ENCODE measurements at regions not wholly inside any gene's neighbourhood (a gene's known extent, or its start where the extent isn't known, plus 50 kb on each side); places are given as distances from the start of the nearest gene placed in this dataset.

DNA sequence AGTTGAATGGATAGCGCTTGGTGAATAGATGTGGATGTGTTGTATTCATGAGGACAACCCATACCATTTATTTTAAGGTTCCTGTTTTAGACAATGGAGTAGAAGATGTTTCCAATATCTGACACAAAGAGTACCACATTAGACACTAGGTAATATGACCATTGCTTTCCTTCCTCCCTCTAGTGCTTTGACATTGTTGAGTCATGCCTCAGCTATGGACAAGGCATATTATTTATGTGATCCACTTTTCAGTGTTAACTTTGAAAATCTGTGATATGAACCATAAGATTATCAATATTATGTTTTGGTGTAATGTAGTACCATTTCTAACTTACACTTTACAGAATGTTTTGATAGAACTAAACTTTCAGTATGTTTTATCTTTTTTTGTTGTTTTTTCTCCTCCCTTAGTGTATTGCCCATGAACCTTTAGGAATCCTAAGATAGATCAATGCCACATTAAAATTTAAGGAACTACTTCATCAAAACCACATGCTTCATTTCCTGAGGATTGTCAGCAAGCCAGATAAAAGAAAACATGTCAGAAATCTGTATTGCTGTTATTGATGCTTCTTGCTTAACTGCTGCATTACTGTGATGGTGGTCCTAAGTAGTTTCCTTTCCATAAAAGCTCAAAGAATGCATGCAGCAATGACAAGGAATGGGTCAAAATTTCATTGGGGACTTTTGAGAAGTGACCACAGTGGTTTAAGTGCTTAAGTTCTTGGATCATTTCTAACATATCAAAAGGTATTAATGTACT, 105.0 kb downstream of the PCDH7 start:
- TF ChIP-seq TCF12 (IDR thresholded peaks at IDR 0.05; ENCODE audit: low read depth) (no peak), CREB1 (IDR thresholded peaks at IDR 0.05; ENCODE audit: low read depth) (no peak), EP300 (IDR thresholded peaks at IDR 0.05; ENCODE audit: borderline replicate concordance) (no peak), TAF1 (IDR thresholded peaks at IDR 0.05; ENCODE audit: low read depth) (no peak), NFIC (IDR thresholded peaks at IDR 0.05) (no peak)

GRCh38 chr4:30828264-30828926, 108.2 kb downstream of the PCDH7 start:
- TF ChIP-seq MAX (IDR thresholded peaks at IDR 0.05) (peak; percentile 13; the same call in 1 of the 2 replicates), CEBPB (IDR thresholded peaks at IDR 0.05) (no peak), FOXM1 (IDR thresholded peaks at IDR 0.05; ENCODE audit: borderline replicate concordance, low read depth) (peak; percentile 67), TEAD4 (IDR thresholded peaks at IDR 0.05) (peak; percentile 76), EP300 (IDR thresholded peaks at IDR 0.05; ENCODE audit: borderline replicate concordance) (peak; percentile 76; the same call in 1 of the 2 replicates), ZBTB7A (IDR thresholded peaks at IDR 0.05; ENCODE audit: low read depth) (no peak), RAD21 (IDR thresholded peaks at IDR 0.05; ENCODE audit: low read depth) (no peak), CREB1 (IDR thresholded peaks at IDR 0.05; ENCODE audit: low read depth) (no peak), TCF12 (IDR thresholded peaks at IDR 0.05; ENCODE audit: low read depth) (0 out of 2 replicates have a peak, but pooled peaks have one; percentile 23), NFIC (IDR thresholded peaks at IDR 0.05) (no peak)
- TF ChIP-seq, protein P1, sequence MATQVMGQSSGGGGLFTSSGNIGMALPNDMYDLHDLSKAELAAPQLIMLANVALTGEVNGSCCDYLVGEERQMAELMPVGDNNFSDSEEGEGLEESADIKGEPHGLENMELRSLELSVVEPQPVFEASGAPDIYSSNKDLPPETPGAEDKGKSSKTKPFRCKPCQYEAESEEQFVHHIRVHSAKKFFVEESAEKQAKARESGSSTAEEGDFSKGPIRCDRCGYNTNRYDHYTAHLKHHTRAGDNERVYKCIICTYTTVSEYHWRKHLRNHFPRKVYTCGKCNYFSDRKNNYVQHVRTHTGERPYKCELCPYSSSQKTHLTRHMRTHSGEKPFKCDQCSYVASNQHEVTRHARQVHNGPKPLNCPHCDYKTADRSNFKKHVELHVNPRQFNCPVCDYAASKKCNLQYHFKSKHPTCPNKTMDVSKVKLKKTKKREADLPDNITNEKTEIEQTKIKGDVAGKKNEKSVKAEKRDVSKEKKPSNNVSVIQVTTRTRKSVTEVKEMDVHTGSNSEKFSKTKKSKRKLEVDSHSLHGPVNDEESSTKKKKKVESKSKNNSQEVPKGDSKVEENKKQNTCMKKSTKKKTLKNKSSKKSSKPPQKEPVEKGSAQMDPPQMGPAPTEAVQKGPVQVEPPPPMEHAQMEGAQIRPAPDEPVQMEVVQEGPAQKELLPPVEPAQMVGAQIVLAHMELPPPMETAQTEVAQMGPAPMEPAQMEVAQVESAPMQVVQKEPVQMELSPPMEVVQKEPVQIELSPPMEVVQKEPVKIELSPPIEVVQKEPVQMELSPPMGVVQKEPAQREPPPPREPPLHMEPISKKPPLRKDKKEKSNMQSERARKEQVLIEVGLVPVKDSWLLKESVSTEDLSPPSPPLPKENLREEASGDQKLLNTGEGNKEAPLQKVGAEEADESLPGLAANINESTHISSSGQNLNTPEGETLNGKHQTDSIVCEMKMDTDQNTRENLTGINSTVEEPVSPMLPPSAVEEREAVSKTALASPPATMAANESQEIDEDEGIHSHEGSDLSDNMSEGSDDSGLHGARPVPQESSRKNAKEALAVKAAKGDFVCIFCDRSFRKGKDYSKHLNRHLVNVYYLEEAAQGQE (IDR thresholded peaks at IDR 0.05; ENCODE audit: low read depth) = no peak
- TF ChIP-seq, protein P2, sequence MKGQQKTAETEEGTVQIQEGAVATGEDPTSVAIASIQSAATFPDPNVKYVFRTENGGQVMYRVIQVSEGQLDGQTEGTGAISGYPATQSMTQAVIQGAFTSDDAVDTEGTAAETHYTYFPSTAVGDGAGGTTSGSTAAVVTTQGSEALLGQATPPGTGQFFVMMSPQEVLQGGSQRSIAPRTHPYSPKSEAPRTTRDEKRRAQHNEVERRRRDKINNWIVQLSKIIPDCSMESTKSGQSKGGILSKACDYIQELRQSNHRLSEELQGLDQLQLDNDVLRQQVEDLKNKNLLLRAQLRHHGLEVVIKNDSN (IDR thresholded peaks at IDR 0.05) = no peak

DNA sequence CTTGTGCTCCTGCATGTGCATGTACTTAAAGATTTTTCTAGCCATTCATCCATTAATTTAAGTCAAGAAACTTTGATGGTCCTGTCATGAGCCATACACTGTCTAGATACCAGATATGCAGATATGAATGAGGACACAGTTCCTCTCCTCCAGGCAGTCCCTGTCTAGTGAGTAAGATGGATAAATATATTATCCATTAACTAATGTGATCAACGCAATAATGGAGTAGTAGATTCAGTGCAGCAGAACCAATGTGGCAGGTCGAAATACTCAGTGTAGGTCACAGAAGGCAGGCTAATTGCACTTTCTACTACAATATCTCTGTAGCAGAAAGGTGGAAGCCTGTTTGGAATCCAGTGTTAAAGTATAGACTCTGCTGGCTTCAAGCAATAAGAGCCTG, 112.5 kb downstream of the PCDH7 start:
- TF ChIP-seq TEAD4 (IDR thresholded peaks at IDR 0.05) (no peak), CEBPB (IDR thresholded peaks at IDR 0.05) (no peak), EGR1 (IDR thresholded peaks at IDR 0.05) (no peak), TAF1 (IDR thresholded peaks at IDR 0.05; ENCODE audit: low read depth) (no peak), EP300 (IDR thresholded peaks at IDR 0.05; ENCODE audit: borderline replicate concordance) (no peak)

DNA sequence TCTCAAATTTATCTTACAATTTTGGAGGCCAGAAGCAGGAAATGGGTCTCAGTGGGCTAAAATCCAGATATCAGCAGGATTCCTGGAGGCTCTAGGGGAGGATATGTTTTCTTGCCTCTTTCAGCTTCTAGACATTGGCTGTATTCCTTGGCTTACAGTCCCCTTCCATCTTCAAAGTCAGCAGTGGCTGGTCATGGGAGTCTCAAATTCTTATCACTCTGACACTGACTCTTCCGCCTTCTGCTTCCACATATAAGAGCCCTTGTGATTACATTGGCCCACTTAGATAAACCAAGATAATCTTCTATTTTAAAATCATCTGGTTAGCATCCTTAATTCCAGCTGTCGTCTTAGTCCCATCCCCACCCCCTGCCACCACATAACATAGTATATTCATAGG, 113.0 kb downstream of the PCDH7 start:
- TF ChIP-seq, protein P2 (IDR thresholded peaks at IDR 0.05) = no peak
- TF ChIP-seq MAX (IDR thresholded peaks at IDR 0.05) (no peak), NFIC (IDR thresholded peaks at IDR 0.05) (no peak), FOXM1 (IDR thresholded peaks at IDR 0.05; ENCODE audit: borderline replicate concordance, low read depth) (no peak)
- TF ChIP-seq, protein P1 (IDR thresholded peaks at IDR 0.05; ENCODE audit: low read depth) = no peak

DNA sequence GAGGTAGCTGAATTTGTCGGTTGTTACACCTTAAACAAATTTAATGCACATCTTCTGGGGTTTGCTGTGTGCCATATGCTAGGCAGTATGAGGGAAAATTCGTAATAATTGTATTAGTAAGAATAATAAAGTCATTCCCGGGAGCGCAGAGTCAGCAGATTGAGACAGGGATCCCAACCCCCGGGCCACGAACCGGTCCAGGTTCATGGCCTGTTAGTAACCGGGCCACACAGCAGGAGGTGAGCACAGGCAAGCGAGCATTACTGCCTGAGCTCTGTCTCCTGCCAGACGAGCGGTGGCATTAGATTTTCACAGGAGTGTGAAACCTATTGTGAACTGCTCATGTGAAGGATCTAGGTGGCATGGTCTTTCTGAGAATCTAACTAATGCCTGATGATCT, 114.9 kb downstream of the PCDH7 start:
- no peak for TF ChIP-seq MAX (IDR thresholded peaks at IDR 0.05)

GRCh38 chr4:30836231-30836630, 116.1 kb downstream of the PCDH7 start:
- TF ChIP-seq ZBTB7A (IDR thresholded peaks at IDR 0.05; ENCODE audit: low read depth) = no peak
- no peak for TF ChIP-seq TAF1 (IDR thresholded peaks at IDR 0.05; ENCODE audit: low read depth)
- no peak for TF ChIP-seq TCF12 (IDR thresholded peaks at IDR 0.05; ENCODE audit: low read depth)
- no peak for TF ChIP-seq MAX (IDR thresholded peaks at IDR 0.05)
- TF ChIP-seq, protein P1 (IDR thresholded peaks at IDR 0.05; ENCODE audit: low read depth) = no peak
- TF ChIP-seq TEAD4 (IDR thresholded peaks at IDR 0.05) = no peak
- no peak for TF ChIP-seq RAD21 (IDR thresholded peaks at IDR 0.05; ENCODE audit: low read depth)
- no peak for TF ChIP-seq CREB1 (IDR thresholded peaks at IDR 0.05; ENCODE audit: low read depth)
- TF ChIP-seq, protein P2 (IDR thresholded peaks at IDR 0.05) = no peak
- no peak for TF ChIP-seq FOXM1 (IDR thresholded peaks at IDR 0.05; ENCODE audit: borderline replicate concordance, low read depth)
- no peak for TF ChIP-seq EP300 (IDR thresholded peaks at IDR 0.05; ENCODE audit: borderline replicate concordance)
- no peak for TF ChIP-seq EGR1 (IDR thresholded peaks at IDR 0.05)
- TF ChIP-seq NFIC (IDR thresholded peaks at IDR 0.05) = no peak
- no peak for TF ChIP-seq CEBPB (IDR thresholded peaks at IDR 0.05)
- TF ChIP-seq YY1 (IDR thresholded peaks at IDR 0.05; ENCODE audit: low read depth) = no peak
